ENCODE measurements at regions not wholly inside any gene's neighbourhood (a gene's known extent, or its start where the extent isn't known, plus 50 kb on each side); places are given as distances from the start of the nearest gene placed in this dataset.

- no peak for DNase-seq
These were observed 191.8 kb downstream of the BCOR start for GRCh38 chrX:39905946-39906345.

- DNase-seq, result no peak
These were observed 189.6 kb downstream of the BCOR start for GRCh38 chrX:39907964-39908661.

- no peak for DNase-seq
These were observed 187.8 kb downstream of the BCOR start for GRCh38 chrX:39909996-39910395.

GRCh38 chrX:39910651-39911050 lies 187.1 kb downstream of the BCOR start:
- no peak for DNase-seq

GRCh38 chrX:39911278-39911897 lies 186.4 kb downstream of the BCOR start:
- DNase-seq, result no peak

DNA sequence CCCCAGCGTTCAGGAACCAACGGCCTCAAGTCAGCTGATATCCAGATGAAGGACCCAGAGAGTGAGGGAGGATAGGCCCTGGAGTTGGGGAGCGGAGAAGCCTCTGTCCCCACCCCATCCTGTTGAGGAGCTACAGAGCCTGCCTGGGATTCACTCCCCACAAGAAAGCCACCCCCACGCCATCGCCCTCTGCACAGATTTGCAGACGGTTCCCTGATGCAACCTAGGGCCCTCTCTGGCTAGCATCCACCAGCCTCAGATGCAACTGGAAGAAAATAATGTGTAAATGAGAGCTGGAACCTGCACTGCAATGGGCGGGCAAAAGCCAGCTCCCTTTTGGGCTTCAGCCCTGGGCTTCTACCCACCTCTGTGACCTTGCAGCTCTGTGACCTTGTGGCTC lies 185.6 kb downstream of the BCOR start:
- DNase-seq, result no peak

GRCh38 chrX:39915081-39915480 lies 182.7 kb downstream of the BCOR start:
- DNase-seq, result no peak

DNA sequence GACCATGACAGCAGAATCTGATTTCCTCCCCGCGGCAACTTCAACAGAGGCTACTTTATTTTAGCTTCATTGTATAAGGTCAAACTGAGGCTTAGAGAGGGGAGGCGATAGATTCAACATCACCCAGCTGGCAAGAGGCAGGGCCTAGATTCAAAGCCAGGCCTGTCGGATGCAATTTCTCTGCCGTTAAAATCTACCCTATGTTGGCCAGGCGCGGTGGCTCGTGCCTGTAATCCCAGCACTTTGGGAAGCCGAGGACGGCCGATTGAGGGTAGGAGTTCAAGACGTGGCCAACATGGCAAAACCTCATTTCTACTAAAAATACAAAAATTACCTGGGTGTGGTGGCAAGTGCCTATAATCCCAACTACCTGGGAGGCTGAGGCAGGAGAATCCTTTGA lies 182.2 kb downstream of the BCOR start:
- no peak for DNase-seq

GRCh38 chrX:39921838-39922237 lies 175.9 kb downstream of the BCOR start:
- no peak for DNase-seq

DNA sequence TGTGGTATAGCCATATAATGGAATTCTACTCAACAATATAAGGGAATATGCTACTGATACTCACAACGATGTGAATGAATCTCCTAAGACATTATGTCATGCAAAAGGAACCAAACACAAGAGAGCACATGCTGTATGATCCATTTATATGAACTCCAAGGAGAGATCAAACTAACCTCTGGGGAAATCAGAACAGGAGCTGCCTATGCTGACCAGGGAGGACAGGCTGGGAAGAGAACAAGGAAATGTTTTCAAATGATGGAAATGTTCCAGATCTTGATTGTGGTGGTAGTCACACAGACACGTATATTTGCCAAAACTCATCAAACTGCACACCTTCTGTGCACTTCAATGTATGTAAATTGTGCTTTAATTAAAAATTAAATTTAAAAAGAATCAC lies 175.3 kb downstream of the BCOR start:
- DNase-seq, result no peak

GRCh38 chrX:39922926-39923325 lies 174.8 kb downstream of the BCOR start:
- DNase-seq, result no peak

DNA sequence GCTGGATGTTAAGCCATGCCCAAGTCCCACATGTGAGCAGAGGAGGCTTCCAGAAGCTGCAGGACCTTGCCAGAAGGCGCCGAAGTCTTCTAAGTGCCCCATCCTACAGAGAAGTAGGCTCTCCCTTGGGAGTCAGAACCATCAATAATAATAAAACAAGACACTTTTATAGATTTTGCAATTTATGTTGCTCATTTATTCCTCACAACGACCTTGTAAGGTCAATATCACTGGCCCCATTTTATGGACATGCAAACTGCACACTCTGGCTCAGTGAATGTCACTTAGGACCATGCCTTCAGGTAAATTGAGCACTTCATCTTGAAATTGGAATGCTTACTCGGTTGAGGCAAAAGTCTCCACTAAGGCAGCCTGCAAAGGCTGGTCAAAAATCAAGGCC lies 170.4 kb downstream of the BCOR start:
- no peak for DNase-seq

DNA sequence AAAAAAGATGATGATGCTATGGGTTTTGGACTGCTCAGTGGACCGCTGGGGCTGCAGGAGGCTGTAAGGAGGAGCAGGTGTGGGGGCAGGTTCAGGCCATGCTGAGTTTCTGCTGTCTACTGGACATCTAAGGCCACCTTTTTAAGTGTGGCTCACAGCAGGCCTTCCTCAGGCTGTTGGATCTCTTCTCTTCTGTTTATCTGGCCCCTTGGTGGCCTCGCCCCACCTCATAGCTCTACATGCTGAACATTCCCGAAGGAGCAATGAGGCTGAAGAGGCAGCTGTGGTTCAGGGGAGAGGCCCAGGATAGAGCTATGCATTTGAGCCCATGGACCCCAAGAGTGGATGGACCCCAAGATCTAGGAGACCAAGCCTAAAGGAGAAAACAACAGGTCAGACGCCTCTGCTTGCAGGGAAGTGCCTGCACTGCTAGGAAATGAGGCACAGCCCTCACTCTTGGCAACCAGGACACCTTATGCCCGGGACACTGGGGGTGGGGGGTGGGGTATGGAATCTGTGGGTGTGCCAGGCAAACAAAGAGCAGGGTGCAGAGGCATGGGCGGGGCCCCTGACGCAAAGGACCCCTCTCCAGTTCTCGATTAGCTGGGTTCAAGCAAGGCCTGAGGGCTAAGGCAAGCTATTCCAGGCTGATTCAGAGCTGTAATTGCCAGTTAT lies 168.9 kb downstream of the BCOR start:
- DNase-seq, result no peak

DNA sequence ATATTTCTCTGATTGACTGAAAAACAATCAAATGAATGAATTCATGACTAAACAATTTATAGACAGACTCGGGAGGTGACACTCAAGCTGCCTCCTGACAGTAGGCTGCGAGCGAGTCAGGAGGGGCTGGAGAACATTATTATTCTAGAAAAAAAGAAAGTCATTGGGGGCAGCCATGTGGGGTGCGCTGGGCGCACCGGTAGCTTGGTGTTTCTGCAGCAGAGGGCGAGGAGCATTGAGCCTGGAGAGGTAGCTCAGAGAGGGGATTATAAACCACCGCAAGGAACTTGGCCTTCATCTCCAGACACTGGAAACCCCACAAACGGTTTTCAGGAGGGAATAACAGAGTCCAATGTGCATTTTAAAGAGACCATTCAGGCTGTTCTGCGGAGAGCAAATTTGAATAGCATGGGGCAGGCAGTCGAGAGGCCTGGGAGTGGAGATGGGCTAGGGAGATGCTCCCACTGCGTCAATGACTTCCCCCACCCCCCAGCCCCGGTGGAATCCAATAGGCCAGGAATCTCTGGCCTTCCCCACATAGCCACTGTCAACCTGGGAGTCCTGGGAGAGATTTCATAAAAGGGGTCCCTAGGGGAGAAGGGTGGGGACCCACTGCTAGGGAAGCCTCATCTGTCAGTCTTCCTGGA lies 168.3 kb downstream of the BCOR start:
- DNase-seq, result no peak

GRCh38 chrX:39930786-39931528 lies 166.8 kb downstream of the BCOR start:
- DNase-seq, result no peak

DNA sequence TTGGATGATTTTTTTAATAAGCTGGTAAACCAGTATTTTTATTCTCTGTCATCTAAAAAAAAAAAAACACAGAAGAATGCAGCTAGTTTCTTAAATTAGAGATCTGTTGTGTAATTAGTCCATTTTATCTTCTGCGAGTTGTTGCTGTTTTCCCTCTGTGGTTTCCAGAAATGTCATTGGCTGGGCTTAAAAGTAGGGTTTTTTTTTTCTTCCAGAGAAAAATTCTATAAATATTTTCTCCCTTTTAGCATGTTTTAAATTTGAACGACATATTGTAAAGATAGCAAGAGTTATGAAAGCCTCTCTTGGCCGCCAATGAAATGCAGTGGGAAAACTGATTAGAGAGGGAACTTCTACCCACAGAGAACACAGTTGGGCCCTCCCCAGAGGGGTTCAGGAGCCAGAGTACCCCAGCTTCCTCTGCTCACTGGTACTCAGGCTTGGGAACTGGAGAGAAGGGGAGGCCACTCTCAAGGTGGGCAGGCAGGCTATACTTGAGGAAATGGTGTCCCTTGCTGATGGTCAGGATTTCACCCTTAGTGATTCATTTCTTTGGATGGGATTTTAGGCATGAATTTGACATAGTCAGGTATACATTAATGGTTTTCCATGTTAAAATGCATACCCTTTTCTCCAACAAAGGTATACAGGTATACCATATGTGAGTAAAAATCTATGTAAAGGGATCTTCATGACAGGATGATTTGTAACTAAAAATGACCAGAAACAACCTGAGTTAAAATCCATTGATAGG lies 166.1 kb downstream of the BCOR start:
- no peak for DNase-seq

DNA sequence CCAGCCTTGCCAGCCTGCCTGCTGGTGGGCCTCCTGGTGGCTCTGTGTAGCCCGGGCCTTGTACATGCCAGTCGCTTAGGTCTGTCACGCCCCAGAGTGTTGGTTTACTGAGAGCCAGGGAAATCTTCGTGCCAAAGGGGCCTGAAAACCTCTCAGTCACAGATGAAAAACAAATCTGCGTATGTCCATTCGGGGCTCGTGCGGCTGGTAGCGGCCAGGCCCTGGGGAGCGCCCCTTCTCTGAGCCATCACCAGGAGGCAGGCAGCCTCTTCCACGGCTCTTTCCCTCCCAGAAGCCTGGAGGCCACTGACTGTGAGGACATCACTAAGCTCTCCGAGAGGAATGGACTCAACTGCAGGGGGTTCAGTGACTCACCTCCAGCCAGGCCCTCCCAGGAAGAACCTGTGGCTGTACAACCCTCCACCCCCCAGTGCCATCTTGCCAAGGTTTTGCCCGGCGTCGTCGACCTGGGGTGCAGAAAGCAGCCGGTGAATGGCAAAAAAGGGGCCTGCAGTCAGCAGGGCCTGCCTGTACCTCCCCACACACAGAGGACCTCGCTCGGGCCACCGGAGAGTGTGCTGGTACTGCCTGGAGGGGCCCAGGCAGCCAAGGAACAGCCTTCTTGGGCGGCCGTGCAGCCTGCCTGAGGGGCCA lies 162.2 kb downstream of the BCOR start:
- no peak for DNase-seq

- no peak for DNase-seq
These were observed 160.6 kb downstream of the BCOR start for GRCh38 chrX:39936886-39937770.

DNA sequence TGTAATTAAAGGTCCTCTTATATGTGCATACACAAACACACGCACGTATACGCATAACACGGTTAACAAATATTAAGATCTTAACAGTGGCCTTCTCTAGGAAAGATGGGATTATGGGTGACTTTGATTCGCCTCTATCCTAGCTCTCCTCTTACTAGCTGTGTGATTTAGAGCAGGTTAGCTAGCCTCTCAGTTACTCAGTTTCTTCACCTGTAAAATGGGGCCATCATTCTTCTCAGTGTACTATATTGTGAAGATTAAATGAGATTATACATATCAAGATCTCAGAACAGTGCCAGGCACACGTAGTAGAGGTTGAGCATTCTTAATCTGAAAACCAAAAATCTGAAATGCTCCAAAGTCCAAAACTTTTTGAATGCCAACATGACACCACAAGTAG lies 159.3 kb downstream of the BCOR start:
- no peak for DNase-seq

- no peak for DNase-seq
These were observed 158.1 kb downstream of the BCOR start for GRCh38 chrX:39939678-39940077.
